IMR-90 (cell line): ENCODE measurements at regions not wholly inside any gene's neighbourhood (a gene's known extent, or its start where the extent isn't known, plus 50 kb on each side); places are given as distances from the start of the nearest gene placed in this dataset.

Experiments used
- ATAC-seq: fragments of 200-7000 bp; cut with Tn5 transposase; 2 replicates; pipeline ENCODE4 v1.9.1; 2020; ENCODE audit warnings: low read depth, mild to moderate bottlenecking, moderate library complexity
- BruUV-seq: library from RNA; stranded (reverse); fragments of 400-500 nt; replicated peaks from 2 replicates; lab custom pipeline; 2021; lab: Mats Ljungman, UMichigan
- CTCF ChIA-PET: fragments of 300-600 bp; formaldehyde crosslinking; extraction: SDS; loops from one replicate; lab custom pipeline; 2021; ENCODE audit warnings: antibody characterized with exemption; lab: Yijun Ruan, JAX
- POLR2A ChIA-PET: fragments of 300-600 bp; sonication (Branson Sonifier 250); formaldehyde crosslinking; loops from one replicate; lab custom pipeline; 2022; ENCODE audit warnings: antibody characterized with exemption; ENCODE audit not compliant: unreplicated experiment; lab: Charles Lee
- DNase-seq: peaks from one replicate; pipeline ENCODE4 v3.0.0; 2013
- H2AFZ ChIP-seq: replicated peaks from 2 replicates; pipeline ENCODE3; 2013; ENCODE audit warnings: low read length, mild to moderate bottlenecking; ENCODE audit not compliant: poor library complexity
- H2AK5ac ChIP-seq: 2 replicates; pipeline ENCODE4 v1.6.1; 2013; ENCODE audit warnings: low read depth, low read length, inconsistent platforms
- H2AK9ac ChIP-seq: replicated peaks from 2 replicates; pipeline ENCODE3; 2013; ENCODE audit warnings: mild to moderate bottlenecking, low read depth, low read length, moderate library complexity; ENCODE audit not compliant: poor library complexity
- H2BK120ac ChIP-seq: 2 replicates; pipeline ENCODE4 v1.6.1; 2013; ENCODE audit warnings: low read depth, low read length, inconsistent platforms
- H2BK15ac ChIP-seq: 3 replicates; pipeline ENCODE4 v1.6.1; 2013; ENCODE audit warnings: low read depth, low read length, inconsistent platforms
- H2BK20ac ChIP-seq: 2 replicates; pipeline ENCODE4 v1.6.1; 2013; ENCODE audit warnings: low read depth, mild to moderate bottlenecking, inconsistent platforms, low read length, moderate library complexity
- H2BK5ac ChIP-seq: 2 replicates; pipeline ENCODE4 v1.6.1; 2013; ENCODE audit warnings: mild to moderate bottlenecking, low read depth, low read length, inconsistent platforms; ENCODE audit not compliant: poor library complexity, severe bottlenecking
- H3K14ac ChIP-seq: replicated peaks from 2 replicates; pipeline ENCODE4 v1.6.1; 2013; ENCODE audit warnings: low read depth, low read length, inconsistent platforms
- H3K18ac ChIP-seq: 2 replicates; pipeline ENCODE4 v1.6.1; 2013; ENCODE audit warnings: low read depth, low read length, control low read depth
- H3K23ac ChIP-seq: 2 replicates; pipeline ENCODE4 v1.6.1; 2013; ENCODE audit warnings: low read depth, low read length, inconsistent platforms
- H3K27ac ChIP-seq: 2 replicates; pipeline ENCODE4 v1.5.1; 2013; ENCODE audit warnings: mild to moderate bottlenecking, control low read depth, low read length; ENCODE audit not compliant: insufficient read depth
- H3K27me3 ChIP-seq: 2 replicates; pipeline ENCODE4 v1.6.1; 2013; ENCODE audit warnings: low read length; ENCODE audit not compliant: control insufficient read depth, insufficient read depth
- H3K36me3 ChIP-seq: 2 replicates; pipeline ENCODE4 v1.6.1; 2013; ENCODE audit warnings: low read length, mixed read lengths; ENCODE audit not compliant: control insufficient read depth, insufficient read depth
- H3K4ac ChIP-seq: 2 replicates; pipeline ENCODE4 v1.6.1; 2013; ENCODE audit warnings: low read depth, low read length, inconsistent platforms
- H3K4me1 ChIP-seq: 2 replicates; pipeline ENCODE4 v1.6.1; 2013; ENCODE audit warnings: low read length, mixed read lengths; ENCODE audit not compliant: control insufficient read depth, insufficient read depth
- H3K4me2 ChIP-seq: 2 replicates; pipeline ENCODE4 v1.6.1; 2013; ENCODE audit warnings: low read depth, mild to moderate bottlenecking, control low read depth, low read length, moderate library complexity
- H3K4me3 ChIP-seq: 2 replicates; pipeline ENCODE4 v1.5.1; 2013; ENCODE audit warnings: low read depth, mild to moderate bottlenecking, control low read depth, low read length, moderate library complexity; ENCODE audit not compliant: insufficient read depth
- H3K56ac ChIP-seq: 2 replicates; pipeline ENCODE4 v1.6.1; 2013; ENCODE audit warnings: low read length, inconsistent platforms; ENCODE audit not compliant: insufficient read depth; ENCODE audit errors: extremely low read depth
- H3K79me1 ChIP-seq, 2 experiments: 2 replicates each; pipeline ENCODE4 v1.6.1; 2013; ENCODE audit warnings: low read length in 2 of 2, inconsistent platforms in 1 of 2, low read depth in 1 of 2
- H3K9ac ChIP-seq: 2 replicates; pipeline ENCODE4 v1.6.1; 2013; ENCODE audit warnings: low read depth, low read length, control low read depth
- H3K9me1 ChIP-seq: 2 replicates; pipeline ENCODE4 v1.6.1; 2013; ENCODE audit warnings: low read length, inconsistent platforms; ENCODE audit not compliant: insufficient read depth
- H3K9me3 ChIP-seq: 2 replicates; pipeline ENCODE4 v1.6.1; 2013; ENCODE audit warnings: low read length; ENCODE audit not compliant: control insufficient read depth, insufficient read depth
- H4K20me1 ChIP-seq: 2 replicates; pipeline ENCODE4 v1.6.1; 2013; ENCODE audit warnings: low read length, inconsistent platforms; ENCODE audit not compliant: insufficient read depth
- H4K5ac ChIP-seq: 2 replicates; pipeline ENCODE4 v1.6.1; 2013; ENCODE audit warnings: mild to moderate bottlenecking, low read depth, low read length, control low read depth
- H4K8ac ChIP-seq, 2 experiments: 2 replicates each; pipeline ENCODE4 v1.6.1; 2013; ENCODE audit warnings: low read depth in 2 of 2, low read length in 2 of 2, control low read depth in 1 of 2, inconsistent platforms in 1 of 2
- H4K91ac ChIP-seq: 2 replicates; pipeline ENCODE4 v1.6.1; 2013; ENCODE audit warnings: low read depth, low read length, inconsistent platforms; ENCODE audit not compliant: insufficient read depth
- CHD1 ChIP-seq: IDR thresholded peaks from 2 replicates; pipeline ENCODE4 v1.6.1; 2012; ENCODE audit warnings: low read depth, low read length, improper control_type of control experiment
- MXI1 ChIP-seq: IDR thresholded peaks from 2 replicates; pipeline ENCODE4 v1.6.1; 2012; ENCODE audit warnings: low read depth, mild to moderate bottlenecking, low read length, moderate library complexity, borderline replicate concordance
- WGBS, 2 experiments: methylation state at CpG; one replicate each; pipeline versions ENCODE4 v1.1.5 to v1.1.7; 2013; ENCODE audit warnings: missing lambda C conversion rate in 2 of 2; ENCODE audit not compliant: insufficient read length in 1 of 2; ENCODE audit errors: extremely low coverage in 2 of 2; 5-methylcytosine and 5-hydroxymethylcytosine counted together
- dilution Hi-C: fragments of 300-500 bp; cut with HindIII; formaldehyde crosslinking; loops from one replicate; pipeline ENCODE4 v1.14.3; 2018; ENCODE audit warnings: low sequenced_read_pairs; ENCODE audit not compliant: unreplicated experiment
- in situ Hi-C: fragments of 300-500 bp; cut with MboI; formaldehyde crosslinking; loops from 3 replicates; pipeline ENCODE4 v1.14.3; 2019; ENCODE audit warnings: low sequenced_read_pairs, inconsistent platforms, mixed read lengths
- intact Hi-C: fragments of 100-400 bp; cut with micrococcal nuclease; formaldehyde crosslinking; loops from 2 replicates; pipeline ENCODE4 v1.10.0; 2022

DNA sequence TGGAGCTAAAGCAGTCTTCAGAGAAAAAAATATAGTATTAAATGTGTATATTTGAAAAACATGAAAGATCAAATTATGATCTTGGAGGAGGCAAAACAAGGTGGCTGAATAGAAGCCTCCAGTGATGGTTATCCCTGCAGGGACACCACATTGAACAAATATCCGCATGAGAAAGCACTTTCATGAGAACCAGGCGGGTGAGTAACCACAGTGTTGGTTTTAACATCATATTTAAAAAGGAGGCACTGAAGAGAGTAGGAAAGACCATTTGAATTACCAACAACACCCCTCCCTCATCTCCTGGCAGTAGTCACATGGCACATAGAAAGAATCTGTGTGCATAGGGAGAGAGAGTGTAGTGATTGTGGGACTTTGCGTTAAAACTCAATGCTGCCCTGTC, 759.6 kb upstream of the NRXN1 start:
- Histone ChIP-seq H3K14ac (no peak overlapping the region), H3K56ac (no peak overlapping the region), H4K91ac (no peak overlapping the region), H4K20me1 (no peaks in the 10 kb centered on the region), H3K18ac (no peak overlapping the region), H4K8ac (no peak overlapping the region), H2AFZ (no peak overlapping the region), H3K36me3 (no peaks in the 10 kb centered on the region), H3K9me1 (no peaks in the 10 kb centered on the region), H3K23ac (no peak overlapping the region), H3K9me3 (no peaks in the 10 kb centered on the region), H2BK15ac (no peak overlapping the region), H3K4me2 (no peak overlapping the region), H4K5ac (no peak overlapping the region), H2BK20ac (no peak overlapping the region), H2AK5ac (no peak overlapping the region), H3K4ac (no peak overlapping the region), H3K4me1 (no peaks in the 10 kb centered on the region), H3K4me3 (no peak overlapping the region), H3K9ac (no peak overlapping the region), H3K27ac (no peak overlapping the region), H2AK9ac (no peak overlapping the region), H2BK120ac (no peak overlapping the region), H3K79me1 (no peaks in the 10 kb centered on the region), H3K27me3 (no peaks in the 10 kb centered on the region), H2BK5ac (no peak overlapping the region)
- no peak for DNase-seq
- WGBS, 2 experiments = no CpG with 5 or more reads among the region's 3 CpGs
- in situ Hi-C loops = no loop called here
- CTCF ChIA-PET = no interaction called here
- POLR2A ChIA-PET = no interaction called here
- TF ChIP-seq MXI1 = no peak
- no peak for TF ChIP-seq CHD1
- intact Hi-C loops = no loop called here
- no TSS peak for BruUV-seq
- ATAC-seq = no peak
- dilution Hi-C loops = no loop called here
